Loucy (cell line): ENCODE measurements at regions not wholly inside any gene's neighbourhood (a gene's known extent, or its start where the extent isn't known, plus 50 kb on each side); places are given as distances from the start of the nearest gene placed in this dataset.

Experiments
- EZH2phosphoT487 ChIP-seq: fragments of 200-600 bp; IDR thresholded peaks from 2 replicates; pipeline ENCODE4 v1.6.1; 2018; ENCODE audit warnings: antibody characterized with exemption, mild to moderate bottlenecking, moderate library complexity, borderline replicate concordance
- TF ChIP-seq, protein P1 (sequence below): fragments of 200-600 bp; sonication (generic); conservative IDR thresholded peaks from 2 replicates; pipeline ENCODE4 v1.5.1; 2014; ENCODE audit warnings: mild to moderate bottlenecking, antibody characterized with exemption, low read length

DNA sequence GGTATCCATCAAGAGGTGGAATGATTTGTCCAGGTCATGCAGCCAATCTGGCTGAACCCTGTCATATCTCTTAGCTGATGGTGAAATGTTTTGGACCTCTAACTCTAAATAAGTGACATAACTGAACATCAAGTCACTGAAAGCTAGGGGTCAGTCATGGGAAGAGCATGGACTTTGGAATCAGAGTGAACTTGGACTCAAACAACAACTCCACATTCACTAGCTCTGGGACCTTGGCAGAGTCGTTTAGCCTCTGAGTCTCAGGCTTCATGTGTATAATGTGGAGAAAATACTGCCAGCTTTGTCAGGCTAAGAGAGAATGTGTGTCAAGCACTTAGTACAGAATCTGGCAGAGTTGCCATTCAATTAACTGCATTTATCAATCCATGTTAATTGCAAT is 557.8 kb upstream of the CFAP20DC start:
- TF ChIP-seq, protein P1, sequence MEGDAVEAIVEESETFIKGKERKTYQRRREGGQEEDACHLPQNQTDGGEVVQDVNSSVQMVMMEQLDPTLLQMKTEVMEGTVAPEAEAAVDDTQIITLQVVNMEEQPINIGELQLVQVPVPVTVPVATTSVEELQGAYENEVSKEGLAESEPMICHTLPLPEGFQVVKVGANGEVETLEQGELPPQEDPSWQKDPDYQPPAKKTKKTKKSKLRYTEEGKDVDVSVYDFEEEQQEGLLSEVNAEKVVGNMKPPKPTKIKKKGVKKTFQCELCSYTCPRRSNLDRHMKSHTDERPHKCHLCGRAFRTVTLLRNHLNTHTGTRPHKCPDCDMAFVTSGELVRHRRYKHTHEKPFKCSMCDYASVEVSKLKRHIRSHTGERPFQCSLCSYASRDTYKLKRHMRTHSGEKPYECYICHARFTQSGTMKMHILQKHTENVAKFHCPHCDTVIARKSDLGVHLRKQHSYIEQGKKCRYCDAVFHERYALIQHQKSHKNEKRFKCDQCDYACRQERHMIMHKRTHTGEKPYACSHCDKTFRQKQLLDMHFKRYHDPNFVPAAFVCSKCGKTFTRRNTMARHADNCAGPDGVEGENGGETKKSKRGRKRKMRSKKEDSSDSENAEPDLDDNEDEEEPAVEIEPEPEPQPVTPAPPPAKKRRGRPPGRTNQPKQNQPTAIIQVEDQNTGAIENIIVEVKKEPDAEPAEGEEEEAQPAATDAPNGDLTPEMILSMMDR = peak; percentile 48
- no peak for TF ChIP-seq EZH2phosphoT487
